ENCODE measurements at regions not wholly inside any gene's neighbourhood (a gene's known extent, or its start where the extent isn't known, plus 50 kb on each side); places are given as distances from the start of the nearest gene placed in this dataset.
A peak's percentile ranks its signal among the peaks of the same experiment; 100 is the strongest.

GRCh38 chr3:18795078-18795477 is 353.2 kb upstream of the KCNH8 start:
- WGBS, 10 experiments = 0 to 86% (median 71%) methylated on average over 1 to 2 of the region's 2 CpGs; no CpG with 5 or more reads in 1 of the 10 experiments
- Histone ChIP-seq H3K4me3 (no peak overlapping the region), H3K4me1 (replicated peaks in 1 of 2) (peaks cover 3 to 12% of the 10 kb centered on the region in 2 donors), H3K27ac (no peak overlapping the region)
- ATAC-seq (replicated peaks in 6 of 8) = no peak
- in situ Hi-C loops (cut with MboI; ENCODE audit: low pct_unique_long_range_greater_than_20kb in 2 of 9, low sequenced_read_pairs in 9 of 9, unreplicated experiment in 9 of 9) = no loop called here

- in situ Hi-C loops (cut with MboI; ENCODE audit: low pct_unique_long_range_greater_than_20kb in 2 of 9, low sequenced_read_pairs in 9 of 9, unreplicated experiment in 9 of 9) = no loop called here
- 0 to 100% (median 84%) methylated on average over 1 to 5 of the region's 10 CpGs; no CpG with 5 or more reads in 4 of the 10 experiments for WGBS, 10 experiments
- Histone ChIP-seq H3K4me1 (replicated peaks in 1 of 2) (peaks cover 3 to 14% of the 10 kb centered on the region in 2 donors), H3K4me3 (no peak overlapping the region), H3K27ac (no peak overlapping the region)
- no peak for ATAC-seq (replicated peaks in 6 of 8)
Observed at GRCh38 chr3:18791752-18792151, 356.6 kb upstream of the KCNH8 start.

- no peak overlapping the region for H3K4me3 ChIP-seq
- in situ Hi-C loops (cut with MboI; ENCODE audit: low pct_unique_long_range_greater_than_20kb in 2 of 9, low sequenced_read_pairs in 9 of 9, unreplicated experiment in 9 of 9) = no loop called here
- ATAC-seq (replicated peaks in 6 of 8) = peak in 5 of 8 experiments; percentile 55 to 63 (median 56)
Observed at GRCh38 chr3:18791182-18791581, 357.1 kb upstream of the KCNH8 start.

GRCh38 chr3:18790384-18790783 is 357.9 kb upstream of the KCNH8 start:
- WGBS, 10 experiments = 0 to 71% (median 54%) methylated on average over 1 to 2 of the region's 2 CpGs; no CpG with 5 or more reads in 3 of the 10 experiments
- no peak overlapping the region for H3K27ac ChIP-seq
- in situ Hi-C loops (cut with MboI; ENCODE audit: low pct_unique_long_range_greater_than_20kb in 2 of 9, low sequenced_read_pairs in 9 of 9, unreplicated experiment in 9 of 9) = no loop called here
- no peak overlapping the region for H3K4me3 ChIP-seq
- peaks cover 3 to 14% of the 10 kb centered on the region in 2 donors for H3K4me1 ChIP-seq (replicated peaks in 1 of 2)
- no peak for ATAC-seq (replicated peaks in 6 of 8)

More at GRCh38 chr3:18791182-18791581, 357.1 kb upstream of the KCNH8 start:
- WGBS, 10 experiments = 0 to 75% (median 24%) methylated on average over 1 to 8 of the region's 8 CpGs; no CpG with 5 or more reads in 1 of the 10 experiments
- no peak overlapping the region for H3K27ac ChIP-seq
- peaks cover 3 to 14% of the 10 kb centered on the region in 2 donors for H3K4me1 ChIP-seq (replicated peaks in 1 of 2)

GRCh38 chr3:18789734-18790133 is 358.6 kb upstream of the KCNH8 start:
- in situ Hi-C loops (cut with MboI; ENCODE audit: low pct_unique_long_range_greater_than_20kb in 2 of 9, low sequenced_read_pairs in 9 of 9, unreplicated experiment in 9 of 9) = no loop called here
- Histone ChIP-seq H3K27ac (no peak overlapping the region), H3K4me3 (no peak overlapping the region), H3K4me1 (replicated peaks in 1 of 2) (peaks cover 3 to 14% of the 10 kb centered on the region in 2 donors)
- no peak for ATAC-seq (replicated peaks in 6 of 8)
- 80 to 100% (median 100%) methylated on average over 1 of the region's 1 CpG; no CpG with 5 or more reads in 5 of the 10 experiments for WGBS, 10 experiments

- no peak for ATAC-seq (replicated peaks in 6 of 8)
- no peak overlapping the region for H3K4me3 ChIP-seq
- no peak overlapping the region for H3K27ac ChIP-seq
- WGBS, 10 experiments = 38 to 100% (median 91%) methylated on average over 1 to 2 of the region's 2 CpGs; no CpG with 5 or more reads in 4 of the 10 experiments
- peaks cover 3 to 14% of the 10 kb centered on the region in 2 donors for H3K4me1 ChIP-seq (replicated peaks in 1 of 2)
- in situ Hi-C loops (cut with MboI; ENCODE audit: low pct_unique_long_range_greater_than_20kb in 2 of 9, low sequenced_read_pairs in 9 of 9, unreplicated experiment in 9 of 9) = no loop called here
Observed at GRCh38 chr3:18787441-18787840, 360.9 kb upstream of the KCNH8 start.

- Histone ChIP-seq H3K4me1 (replicated peaks in 1 of 2) (peaks cover 3 to 14% of the 10 kb centered on the region in 2 donors), H3K27ac (no peak overlapping the region), H3K4me3 (no peak overlapping the region)
- WGBS, 10 experiments = 50 to 100% (median 100%) methylated on average over 1 of the region's 1 CpG; no CpG with 5 or more reads in 5 of the 10 experiments
- in situ Hi-C loops (cut with MboI; ENCODE audit: low pct_unique_long_range_greater_than_20kb in 2 of 9, low sequenced_read_pairs in 9 of 9, unreplicated experiment in 9 of 9) = no loop called here
- no peak for ATAC-seq (replicated peaks in 6 of 8)
Observed at GRCh38 chr3:18786650-18787323, 361.5 kb upstream of the KCNH8 start.

GRCh38 chr3:18782191-18782590 is 357.1 kb upstream of the SATB1 start:
- Histone ChIP-seq H3K27ac (no peak overlapping the region), H3K4me1 (replicated peaks in 1 of 2) (no peaks in the 10 kb centered on the region), H3K4me3 (no peak overlapping the region)
- 0 to 100% (median 54%) methylated on average over 1 to 2 of the region's 2 CpGs; no CpG with 5 or more reads in 4 of the 10 experiments for WGBS, 10 experiments
- in situ Hi-C loops (cut with MboI; ENCODE audit: low pct_unique_long_range_greater_than_20kb in 2 of 9, low sequenced_read_pairs in 9 of 9, unreplicated experiment in 9 of 9) = no loop called here
- ATAC-seq (replicated peaks in 6 of 8) = no peak

- no peaks in the 10 kb centered on the region for H3K4me1 ChIP-seq (replicated peaks in 1 of 2)
- H3K4me3 ChIP-seq = no peak overlapping the region
- no peak overlapping the region for H3K27ac ChIP-seq
- WGBS, 10 experiments = 30 to 100% (median 100%) methylated on average over 1 to 3 of the region's 3 CpGs; no CpG with 5 or more reads in 3 of the 10 experiments
- in situ Hi-C loops (cut with MboI; ENCODE audit: low pct_unique_long_range_greater_than_20kb in 2 of 9, low sequenced_read_pairs in 9 of 9, unreplicated experiment in 9 of 9) = no loop called here
- ATAC-seq (replicated peaks in 6 of 8) = no peak
Observed at GRCh38 chr3:18780959-18781358, 355.8 kb upstream of the SATB1 start.

GRCh38 chr3:18779704-18780103 is 354.6 kb upstream of the SATB1 start:
- H3K4me1 ChIP-seq (replicated peaks in 1 of 2) = peaks cover 5 to 10% of the 10 kb centered on the region in 2 donors
- ATAC-seq (replicated peaks in 6 of 8) = no peak
- H3K4me3 ChIP-seq = no peak overlapping the region
- in situ Hi-C loops (cut with MboI; ENCODE audit: low pct_unique_long_range_greater_than_20kb in 2 of 9, low sequenced_read_pairs in 9 of 9, unreplicated experiment in 9 of 9) = no loop called here
- no peak overlapping the region for H3K27ac ChIP-seq
- WGBS, 10 experiments = 11 to 93% (median 68%) methylated on average over 1 to 2 of the region's 2 CpGs; no CpG with 5 or more reads in 4 of the 10 experiments

- 0 to 97% (median 61%) methylated on average over 1 to 2 of the region's 2 CpGs; no CpG with 5 or more reads in 1 of the 10 experiments for WGBS, 10 experiments
- no peak for ATAC-seq (replicated peaks in 6 of 8)
- in situ Hi-C loops (cut with MboI; ENCODE audit: low pct_unique_long_range_greater_than_20kb in 2 of 9, low sequenced_read_pairs in 9 of 9, unreplicated experiment in 9 of 9) = no loop called here
- Histone ChIP-seq H3K4me1 (replicated peaks in 1 of 2) (peaks cover 7 to 12% of the 10 kb centered on the region in 2 donors), H3K27ac (no peak overlapping the region), H3K4me3 (no peak overlapping the region)
Observed at GRCh38 chr3:18778598-18778997, 353.5 kb upstream of the SATB1 start.

GRCh38 chr3:18778094-18778493 is 353.0 kb upstream of the SATB1 start:
- no peak overlapping the region for H3K27ac ChIP-seq
- H3K4me1 ChIP-seq (replicated peaks in 1 of 2) = peaks cover 7 to 12% of the 10 kb centered on the region in 2 donors
- in situ Hi-C loops (cut with MboI; ENCODE audit: low pct_unique_long_range_greater_than_20kb in 2 of 9, low sequenced_read_pairs in 9 of 9, unreplicated experiment in 9 of 9) = no loop called here
- ATAC-seq (replicated peaks in 6 of 8) = no peak
- no peak overlapping the region for H3K4me3 ChIP-seq

GRCh38 chr3:18775501-18775900 is 350.4 kb upstream of the SATB1 start:
- WGBS, 10 experiments = 0 to 100% (median 60%) methylated on average over 1 to 2 of the region's 2 CpGs; no CpG with 5 or more reads in 1 of the 10 experiments
- no peak overlapping the region for H3K4me3 ChIP-seq
- H3K27ac ChIP-seq = no peak overlapping the region
- ATAC-seq (replicated peaks in 6 of 8) = peak in 5 of 8 experiments; percentile 20 to 88 (median 63)
- in situ Hi-C loops (cut with MboI; ENCODE audit: low pct_unique_long_range_greater_than_20kb in 2 of 9, low sequenced_read_pairs in 9 of 9, unreplicated experiment in 9 of 9) = no loop called here
- peaks cover 7 to 12% of the 10 kb centered on the region in 2 donors for H3K4me1 ChIP-seq (replicated peaks in 1 of 2)

Data from motor neuron (in vitro differentiated cells).